ENCODE measurements at regions not wholly inside any gene's neighbourhood (a gene's known extent, or its start where the extent isn't known, plus 50 kb on each side); places are given as distances from the start of the nearest gene placed in this dataset.

- DNase-seq, result no peak
These were observed 146.9 kb upstream of the ZMIZ1 start for GRCh38 chr10:78921895-78922294.

GRCh38 chr10:78923647-78924318 lies 145.0 kb upstream of the ZMIZ1 start:
- no peak for DNase-seq

GRCh38 chr10:78924319-78925003 lies 144.3 kb upstream of the ZMIZ1 start:
- no peak for DNase-seq

GRCh38 chr10:78925275-78925674 lies 143.5 kb upstream of the ZMIZ1 start:
- DNase-seq, result no peak

- DNase-seq, result no peak
These were observed 142.9 kb upstream of the ZMIZ1 start for GRCh38 chr10:78925800-78926319.

GRCh38 chr10:78927257-78927995 lies 141.3 kb upstream of the ZMIZ1 start:
- no peak for DNase-seq

- no peak for DNase-seq
These were observed 140.4 kb upstream of the ZMIZ1 start for GRCh38 chr10:78928330-78928729.

GRCh38 chr10:78929541-78929940 lies 139.2 kb upstream of the ZMIZ1 start:
- DNase-seq, result no peak

- no peak for DNase-seq
These were observed 137.3 kb upstream of the ZMIZ1 start for GRCh38 chr10:78931321-78932053.

GRCh38 chr10:78932054-78932386 lies 136.7 kb upstream of the ZMIZ1 start:
- DNase-seq, result no peak

- no peak for DNase-seq
These were observed 135.9 kb upstream of the ZMIZ1 start for GRCh38 chr10:78932861-78933260.

- DNase-seq, result no peak
These were observed 134.8 kb upstream of the ZMIZ1 start for GRCh38 chr10:78933828-78934531.

- no peak for DNase-seq
These were observed 134.3 kb upstream of the ZMIZ1 start for GRCh38 chr10:78934532-78934898.

- no peak for DNase-seq
These were observed 133.7 kb upstream of the ZMIZ1 start for GRCh38 chr10:78934994-78935602.

- DNase-seq, result no peak
These were observed 132.9 kb upstream of the ZMIZ1 start for GRCh38 chr10:78935697-78936407.

GRCh38 chr10:78936412-78937342 lies 132.1 kb upstream of the ZMIZ1 start:
- no peak for DNase-seq

- no peak for DNase-seq
These were observed 131.4 kb upstream of the ZMIZ1 start for GRCh38 chr10:78937393-78937792.

- DNase-seq, result peak; percentile 6
These were observed 130.7 kb upstream of the ZMIZ1 start for GRCh38 chr10:78937800-78938694.

Measured in stimulated activated CD4-positive, alpha-beta T cell treated with anti-CD3 and anti-CD28 coated beads, Interleukin-1b, Interleukin-23, amount 100 ng/mL, for 48 hours (primary cell).